Activated T-helper 1 cell treated with anti-CD3 and anti-CD28 coated beads, Interleukin-2, amount 50 U/mL, for 16 hours (primary cell): ENCODE measurements at regions not wholly inside any gene's neighbourhood (a gene's known extent, or its start where the extent isn't known, plus 50 kb on each side); places are given as distances from the start of the nearest gene placed in this dataset.
"Not testable (repeated sequence)": the region's sequence is repeated elsewhere in the genome, so short reads cannot be mapped to it uniquely, and the experiment has no call there.

Experiments
- DNase-seq, 2 donors: peaks; one replicate each; pipeline ENCODE4 v3.0.0-alpha.2; 2020; ENCODE audit warnings: low read depth in 1 of 2, low spot score in 1 of 2

DNA sequence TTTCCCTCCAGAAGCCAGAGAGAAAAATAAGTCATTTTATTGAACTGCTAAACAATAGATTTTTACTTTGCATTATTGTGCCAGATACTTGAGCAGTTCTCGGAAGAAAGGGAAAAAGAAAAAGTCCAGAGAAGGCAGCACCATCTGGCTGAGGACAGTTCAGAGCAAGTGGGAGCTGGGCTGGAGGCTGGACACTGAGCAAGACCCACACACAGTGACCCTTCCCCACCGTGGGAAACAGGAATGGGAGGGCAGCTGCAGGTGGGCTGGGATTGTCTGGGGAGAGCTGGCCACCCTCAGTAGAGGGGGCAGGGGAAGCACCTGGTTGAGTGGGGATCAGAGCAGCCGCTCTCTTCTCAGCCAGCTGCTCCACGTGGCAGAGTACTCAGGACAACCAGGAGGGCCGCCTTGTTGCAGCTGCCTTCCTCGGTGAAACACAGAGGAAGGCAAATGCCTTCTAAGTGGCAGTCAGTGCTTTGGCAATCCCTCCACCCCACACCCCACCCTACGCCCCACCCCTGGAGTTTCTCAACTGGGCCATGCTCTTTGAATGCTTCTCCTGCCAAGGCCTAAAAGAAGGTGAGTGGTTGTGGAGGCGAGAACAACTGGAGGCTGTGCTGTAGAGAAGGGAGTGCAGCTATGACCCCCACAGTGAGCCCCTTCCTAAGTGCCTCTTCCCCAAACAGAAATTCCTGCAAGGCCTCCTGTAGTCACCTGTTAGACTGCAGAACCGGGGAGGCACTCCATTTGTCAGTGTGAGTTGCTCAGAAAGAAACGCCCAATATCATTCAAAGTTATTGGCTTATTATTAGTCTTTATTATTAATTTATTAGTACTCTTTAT lies 179.3 kb downstream of the ZIC5 start:
- no peak for DNase-seq

DNA sequence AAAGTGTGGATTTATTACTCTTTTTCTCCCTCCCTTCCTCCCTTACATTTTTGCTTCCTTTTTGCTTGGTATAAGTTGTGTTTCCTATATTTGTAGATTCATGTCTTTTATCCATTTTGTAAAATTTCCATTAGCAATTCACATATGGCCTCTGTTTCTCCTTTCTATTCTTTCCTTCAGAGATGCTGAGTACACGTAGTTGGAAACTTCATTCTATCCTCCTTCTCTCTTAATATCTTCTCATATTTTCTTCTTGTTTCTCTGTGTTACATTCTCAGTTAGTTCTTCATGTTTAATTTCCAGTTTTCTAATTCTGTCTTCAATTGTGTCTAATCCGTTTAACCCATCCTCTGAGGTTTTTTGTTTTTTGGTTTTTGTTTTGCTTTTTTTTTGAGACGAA lies 188.9 kb downstream of the ZIC5 start:
- no peak for DNase-seq

DNA sequence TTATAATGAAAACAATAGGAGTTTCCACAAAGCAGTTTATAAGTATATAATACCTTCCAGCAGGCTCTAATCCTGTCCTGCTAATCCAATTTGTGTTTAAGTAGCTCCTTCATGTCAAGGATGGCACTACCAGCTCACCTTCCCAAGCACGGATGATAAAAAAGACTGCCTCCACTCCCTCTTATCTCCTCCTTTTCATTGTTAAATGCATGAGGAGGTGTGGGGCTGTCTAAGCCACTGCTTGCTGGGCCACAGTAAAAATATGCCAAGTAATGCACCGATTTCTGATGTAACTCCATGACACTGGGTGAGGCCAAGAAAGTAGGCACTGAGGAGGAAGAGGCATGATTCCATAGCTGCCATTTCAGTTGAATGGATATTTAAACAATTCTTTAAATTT lies 193.1 kb downstream of the ZIC5 start:
- no peak for DNase-seq

GRCh38 chr13:99777873-99778272 lies 193.7 kb downstream of the ZIC5 start:
- no peak for DNase-seq

GRCh38 chr13:99774644-99775043 lies 196.9 kb downstream of the ZIC5 start:
- DNase-seq = no peak

GRCh38 chr13:99768986-99769385 lies 202.6 kb downstream of the ZIC5 start:
- DNase-seq = no peak

GRCh38 chr13:99766641-99767045 lies 204.9 kb downstream of the ZIC5 start:
- DNase-seq = no peak

DNA sequence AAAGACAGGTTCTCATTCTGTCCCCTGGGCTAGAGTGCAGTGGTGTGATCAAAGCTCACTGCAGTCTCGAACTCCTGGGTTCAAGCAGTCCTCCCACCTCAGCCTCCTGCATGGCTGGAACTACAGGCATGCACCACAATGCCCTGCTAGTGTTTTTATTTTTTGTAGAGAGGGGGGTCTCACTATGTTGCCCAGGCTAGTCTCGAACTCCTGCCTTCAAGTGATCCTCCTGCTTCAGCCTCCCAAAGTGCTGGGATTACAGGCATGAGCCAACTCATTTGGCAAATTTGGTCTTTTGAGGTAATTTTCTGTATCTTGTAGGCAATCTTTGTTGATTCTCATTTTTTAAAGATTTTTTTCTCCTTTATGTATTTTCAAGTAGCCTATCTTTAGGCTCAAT lies 205.7 kb downstream of the ZIC5 start:
- no peak for DNase-seq

GRCh38 chr13:99760456-99760855 lies 211.1 kb downstream of the ZIC5 start:
- no peak for DNase-seq

- DNase-seq = no peak
Observed at GRCh38 chr13:99759163-99759552, 212.4 kb downstream of the ZIC5 start.

GRCh38 chr13:99758460-99759162 lies 213.0 kb downstream of the ZIC5 start:
- DNase-seq = no peak

- no peak for DNase-seq
Observed at GRCh38 chr13:99757756-99758459, 213.7 kb downstream of the ZIC5 start.

DNA sequence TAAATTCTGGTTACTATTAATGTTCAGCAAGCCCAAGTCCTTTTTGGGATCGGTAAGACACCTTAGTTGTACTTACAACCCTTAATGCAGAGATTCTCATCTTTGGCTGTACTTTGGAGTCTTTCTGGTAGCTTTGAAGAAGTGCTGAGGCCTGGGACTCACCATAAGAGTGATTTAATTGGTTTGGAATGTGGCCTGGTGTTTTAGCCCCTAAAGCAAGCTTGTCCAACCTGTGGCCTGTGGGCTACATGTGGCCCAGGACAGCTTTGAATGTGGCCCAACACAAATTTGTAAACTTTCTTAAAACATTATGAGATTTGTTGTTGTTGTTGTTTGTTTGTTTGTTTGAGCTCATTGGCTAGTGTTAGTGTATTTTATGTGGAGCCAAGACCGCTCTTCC lies 215.3 kb downstream of the ZIC5 start:
- no peak for DNase-seq

DNA sequence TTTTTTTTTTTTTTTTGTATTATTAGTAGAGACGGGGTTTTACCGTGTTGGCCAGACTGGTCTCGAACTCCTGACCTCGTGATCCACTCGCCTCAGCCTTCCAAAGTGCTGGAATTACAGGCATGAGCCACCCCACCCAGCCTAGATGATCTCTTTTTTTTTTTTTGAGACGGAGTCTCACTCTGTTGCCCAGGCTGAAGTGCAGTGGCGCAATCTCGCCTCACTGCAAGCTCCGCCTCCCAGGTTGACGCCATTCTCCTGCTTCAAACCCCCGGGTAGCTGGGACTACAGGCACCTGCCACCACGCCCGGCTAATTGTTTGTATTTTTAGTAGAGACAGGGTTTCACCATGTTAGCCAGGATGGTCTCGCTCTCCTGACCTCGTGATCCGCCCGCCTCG lies 216.8 kb downstream of the ZIC5 start:
- not testable (repeated sequence) for DNase-seq

DNA sequence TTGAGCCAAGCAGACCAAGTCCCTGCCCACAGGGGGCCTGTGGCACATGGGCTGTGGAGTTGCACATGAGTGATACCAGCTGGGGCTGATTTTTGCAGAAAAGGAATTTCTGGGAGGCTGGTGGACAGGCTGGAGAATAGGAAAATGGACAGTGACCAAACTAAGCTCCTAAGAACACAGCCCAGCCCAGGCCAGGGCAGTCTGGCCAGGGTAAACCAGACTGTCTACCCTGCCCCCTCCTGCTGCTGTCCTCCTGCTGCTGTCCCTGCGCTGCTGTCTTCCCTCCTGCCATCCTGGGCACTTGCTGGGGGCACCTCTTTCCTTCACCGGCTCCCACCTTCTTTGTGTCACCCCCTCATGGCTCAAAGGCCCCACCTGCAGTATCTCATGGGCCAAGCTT lies 219.2 kb downstream of the ZIC5 start:
- DNase-seq = no peak

DNA sequence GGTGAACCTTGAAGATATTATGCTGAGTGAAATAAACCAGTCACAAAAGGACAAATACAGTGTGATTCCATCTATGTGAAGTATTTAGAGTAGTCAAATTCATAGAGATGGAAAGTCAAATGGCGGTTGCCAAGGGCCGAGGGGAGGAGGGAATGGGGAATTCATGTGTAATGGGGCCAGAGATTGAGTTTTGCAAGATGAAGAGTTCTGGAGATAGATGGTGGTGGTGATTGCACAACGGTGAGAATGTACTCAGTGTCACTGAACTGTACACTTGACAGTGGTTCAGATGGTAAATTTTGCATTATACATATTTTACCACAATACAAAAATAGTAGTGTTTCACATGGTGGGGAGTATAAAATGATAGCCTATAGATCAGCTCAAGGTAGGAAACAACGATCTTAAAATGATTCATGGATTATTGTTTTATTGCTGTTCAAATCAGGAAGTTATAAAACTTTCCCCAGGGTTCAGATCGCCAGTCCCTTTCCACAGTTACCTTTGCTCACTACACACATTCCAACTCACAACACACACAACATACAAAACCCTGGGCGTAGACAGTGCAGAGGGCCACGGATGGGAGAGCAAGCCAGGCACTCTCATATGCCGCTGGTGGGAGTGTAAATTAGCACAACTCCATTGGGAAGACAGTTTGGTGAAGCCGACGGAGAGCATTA lies 219.9 kb downstream of the ZIC5 start:
- DNase-seq = no peak

DNA sequence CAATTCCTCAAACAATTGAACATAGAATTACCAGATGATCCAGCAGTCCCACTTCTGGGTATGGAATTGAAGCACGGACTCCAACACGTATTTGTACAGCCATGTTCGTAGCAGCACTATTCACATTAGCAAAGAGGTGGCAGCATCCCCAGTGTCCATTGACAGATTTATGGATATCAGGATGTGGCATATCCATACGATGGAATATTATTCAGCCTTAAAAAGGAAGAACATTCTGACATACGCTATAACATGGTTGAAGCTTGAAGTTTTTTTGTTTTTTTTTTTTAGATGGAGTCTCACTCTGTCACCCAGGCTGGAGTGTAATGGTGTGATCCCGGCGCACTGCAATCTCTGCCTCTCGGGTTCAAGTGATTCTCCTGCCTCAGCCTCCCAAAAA lies 220.6 kb downstream of the ZIC5 start:
- no peak for DNase-seq

- no peak for DNase-seq
Observed at GRCh38 chr13:99749271-99750019, 222.1 kb downstream of the ZIC5 start.

- no peak for DNase-seq
Observed at GRCh38 chr13:99747403-99747710, 224.2 kb downstream of the ZIC5 start.

- DNase-seq = no peak
Observed at GRCh38 chr13:99746637-99747402, 224.7 kb downstream of the ZIC5 start.
